ENCODE measurements at regions not wholly inside any gene's neighbourhood (a gene's known extent, or its start where the extent isn't known, plus 50 kb on each side); places are given as distances from the start of the nearest gene placed in this dataset.
"Not testable (repeated sequence)": the region's sequence is repeated elsewhere in the genome, so short reads cannot be mapped to it uniquely, and the experiment has no call there.

- H3K9me3 Mint-ChIP-seq (ENCODE audit: unreplicated experiment): no peaks in the 10 kb centered on the region
- H3K27me3 Mint-ChIP-seq (ENCODE audit: insufficient read depth, unreplicated experiment): no peaks in the 10 kb centered on the region
- intact Hi-C loops (cut with micrococcal nuclease): no loop called here
- H3K36me3 Mint-ChIP-seq (ENCODE audit: insufficient read depth, unreplicated experiment): peaks cover 10% of the 10 kb centered on the region
- no TSS peak for BruUV-seq (replicated peaks)
- ChIA-PET CTCF (no interaction called here), POLR2A (interaction anchor here (0.6 kb wide), 1 partner anchor 116 kb away, joined by 3 read pairs; no protein-coding TSS in a partner anchor)
- H3K27ac Mint-ChIP-seq (ENCODE audit: low read depth, unreplicated experiment): no peak overlapping the region
- no peak for DNase-seq (ENCODE audit: unreplicated experiment)
- TF ChIP-seq CTCF (IDR thresholded peaks at IDR 0.05; ENCODE audit: unreplicated experiment): no peak
- peaks cover 5% of the 10 kb centered on the region for H3K4me1 Mint-ChIP-seq (ENCODE audit: insufficient read depth, unreplicated experiment)
- no peak overlapping the region for H3K4me3 Mint-ChIP-seq (ENCODE audit: unreplicated experiment)
These were observed 96.3 kb downstream of the TNFRSF13B start for GRCh38 chr17:16875662-16876061.

DNA sequence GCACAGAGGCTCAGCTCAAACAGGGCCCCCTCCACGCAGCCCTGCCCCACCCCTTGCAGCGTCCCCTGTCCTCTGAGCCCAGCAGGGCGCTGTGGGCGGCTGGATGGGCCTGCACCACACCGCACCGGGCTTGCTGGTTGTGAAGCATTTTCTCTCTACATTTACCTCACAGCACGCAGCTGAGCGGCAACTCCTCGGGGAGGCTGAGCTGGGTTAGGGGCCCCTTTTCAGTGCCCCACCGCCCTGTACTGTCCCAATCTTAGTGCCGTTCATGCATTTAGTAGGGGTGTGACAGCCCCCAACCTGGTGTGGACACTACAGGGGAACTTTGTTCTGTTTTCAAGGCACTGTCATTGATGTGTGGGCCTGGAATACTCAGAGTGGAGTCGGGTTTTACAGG is 97.7 kb downstream of the TNFRSF13B start:
- H3K4me1 Mint-ChIP-seq (ENCODE audit: insufficient read depth, unreplicated experiment); intact Hi-C loops (cut with micrococcal nuclease); BruUV-seq (replicated peaks); H3K27ac Mint-ChIP-seq (ENCODE audit: low read depth, unreplicated experiment); CTCF ChIA-PET; H3K4me3 Mint-ChIP-seq (ENCODE audit: unreplicated experiment); H3K9me3 Mint-ChIP-seq (ENCODE audit: unreplicated experiment); DNase-seq (ENCODE audit: unreplicated experiment); H3K27me3 Mint-ChIP-seq (ENCODE audit: insufficient read depth, unreplicated experiment): not testable (repeated sequence)
- peaks cover 10% of the 10 kb centered on the region for H3K36me3 Mint-ChIP-seq (ENCODE audit: insufficient read depth, unreplicated experiment)
- POLR2A ChIA-PET: interaction anchor here (0.7 kb wide), 1 partner anchor 451 kb away, joined by 3 read pairs; no protein-coding TSS in a partner anchor

DNA sequence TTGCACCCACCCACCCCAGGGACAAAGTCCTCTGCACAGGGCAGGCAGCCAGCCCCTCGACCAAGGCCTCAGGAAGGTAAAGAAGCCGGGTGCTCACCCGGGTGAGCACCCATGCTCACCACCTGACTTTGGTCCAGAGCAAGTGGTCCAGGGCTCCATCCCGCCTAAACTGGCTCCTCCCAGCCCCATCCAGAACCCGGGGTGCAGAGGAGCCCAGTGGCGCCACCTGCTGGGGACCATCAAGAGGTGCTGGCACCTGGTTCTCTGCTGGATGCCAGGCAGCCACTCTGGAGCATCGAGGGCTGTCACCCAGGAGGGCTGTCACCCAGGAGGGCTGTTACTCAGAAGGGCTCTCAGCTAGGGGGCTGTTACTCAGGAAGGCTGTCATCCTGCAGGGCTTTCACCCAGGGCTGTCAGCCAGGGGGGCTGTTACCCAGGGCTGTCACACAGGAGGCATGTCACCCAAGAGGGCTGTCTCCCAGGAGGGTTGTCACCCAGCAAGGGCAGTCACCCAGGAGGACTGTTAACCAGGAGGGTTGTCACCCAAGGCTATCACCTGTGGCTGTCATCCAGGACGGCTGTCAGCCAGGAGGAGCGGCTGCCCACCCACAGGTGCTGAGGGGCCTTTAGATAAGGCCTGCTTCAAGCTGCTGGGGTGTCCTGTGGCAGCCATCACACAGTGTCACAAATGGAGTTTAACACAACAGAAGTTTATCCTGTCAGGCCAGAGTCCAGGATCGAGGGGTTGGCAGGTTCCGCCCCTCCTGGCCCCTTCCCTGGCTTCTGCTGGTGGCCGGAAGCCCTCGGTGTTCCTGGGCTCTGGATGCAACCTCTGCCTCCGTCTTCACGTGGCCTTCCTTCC is 98.5 kb downstream of the TNFRSF13B start:
- ChIA-PET POLR2A (no interaction called here), CTCF (no interaction called here)
- Mint-ChIP-seq H3K36me3 (ENCODE audit: insufficient read depth, unreplicated experiment) (peaks cover 10% of the 10 kb centered on the region), H3K4me3 (ENCODE audit: unreplicated experiment) (no peak overlapping the region), H3K4me1 (ENCODE audit: insufficient read depth, unreplicated experiment) (peaks cover 5% of the 10 kb centered on the region), H3K9me3 (ENCODE audit: unreplicated experiment) (no peaks in the 10 kb centered on the region), H3K27me3 (ENCODE audit: insufficient read depth, unreplicated experiment) (no peaks in the 10 kb centered on the region), H3K27ac (ENCODE audit: low read depth, unreplicated experiment) (no peak overlapping the region)
- no TSS peak for BruUV-seq (replicated peaks)
- TF ChIP-seq CTCF (IDR thresholded peaks at IDR 0.05; ENCODE audit: unreplicated experiment): peak; percentile 84
- peak; percentile 53 for DNase-seq (ENCODE audit: unreplicated experiment)
- intact Hi-C loops (cut with micrococcal nuclease): no loop called here

- ChIA-PET CTCF (interaction anchor here (0.7 kb wide), 1 partner anchor 335 kb away, joined by 3 read pairs; no protein-coding TSS in a partner anchor), POLR2A (no interaction called here)
- Mint-ChIP-seq H3K27ac (ENCODE audit: low read depth, unreplicated experiment) (no peak overlapping the region), H3K9me3 (ENCODE audit: unreplicated experiment) (no peaks in the 10 kb centered on the region), H3K36me3 (ENCODE audit: insufficient read depth, unreplicated experiment) (peaks cover 8% of the 10 kb centered on the region), H3K4me3 (ENCODE audit: unreplicated experiment) (no peak overlapping the region), H3K4me1 (ENCODE audit: insufficient read depth, unreplicated experiment) (peaks cover 5% of the 10 kb centered on the region), H3K27me3 (ENCODE audit: insufficient read depth, unreplicated experiment) (no peaks in the 10 kb centered on the region)
- no peak for TF ChIP-seq CTCF (IDR thresholded peaks at IDR 0.05; ENCODE audit: unreplicated experiment)
- no peak for DNase-seq (ENCODE audit: unreplicated experiment)
- no TSS peak for BruUV-seq (replicated peaks)
- intact Hi-C loops (cut with micrococcal nuclease): no loop called here
These were observed 99.4 kb downstream of the TNFRSF13B start for GRCh38 chr17:16872351-16873173.

GRCh38 chr17:16871446-16872190 is 100.3 kb downstream of the TNFRSF13B start:
- POLR2A ChIA-PET; H3K27ac Mint-ChIP-seq (ENCODE audit: low read depth, unreplicated experiment); BruUV-seq (replicated peaks); H3K27me3 Mint-ChIP-seq (ENCODE audit: insufficient read depth, unreplicated experiment); intact Hi-C loops (cut with micrococcal nuclease); DNase-seq (ENCODE audit: unreplicated experiment); H3K4me3 Mint-ChIP-seq (ENCODE audit: unreplicated experiment); H3K4me1 Mint-ChIP-seq (ENCODE audit: insufficient read depth, unreplicated experiment); H3K9me3 Mint-ChIP-seq (ENCODE audit: unreplicated experiment); H3K36me3 Mint-ChIP-seq (ENCODE audit: insufficient read depth, unreplicated experiment): not testable (repeated sequence)
- CTCF ChIA-PET: interaction anchor here (0.7 kb wide), 1 partner anchor 336 kb away, joined by 3 read pairs; no protein-coding TSS in a partner anchor
